ENCODE measurements at regions not wholly inside any gene's neighbourhood (a gene's known extent, or its start where the extent isn't known, plus 50 kb on each side); places are given as distances from the start of the nearest gene placed in this dataset.

DNA sequence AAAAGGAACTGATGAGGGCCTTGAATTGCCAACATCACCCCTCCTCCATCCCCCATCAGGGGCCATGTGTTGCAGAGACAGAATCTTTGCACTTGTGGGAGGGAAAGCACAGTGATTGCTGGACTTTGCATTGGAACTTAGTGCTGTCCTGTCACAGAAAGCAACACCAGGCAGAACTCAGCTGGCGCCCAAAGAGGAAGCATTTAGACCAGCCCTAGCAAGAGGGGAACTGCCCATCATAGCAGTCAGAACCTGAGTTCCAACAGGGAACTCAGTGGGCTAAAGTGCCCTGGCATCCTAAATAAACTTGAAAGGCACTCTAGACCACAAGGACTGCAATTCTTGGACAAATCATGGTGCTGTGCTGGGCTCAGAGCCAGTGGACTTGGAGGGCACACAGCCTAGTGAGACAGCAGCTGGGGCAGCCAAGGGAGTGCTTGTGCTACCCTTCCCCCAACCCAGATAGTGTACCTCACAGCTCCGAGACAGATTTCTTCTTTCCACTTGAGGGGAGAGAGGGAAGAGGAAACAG, 128.1 kb downstream of the ACTL7B start:
- no peaks in the 10 kb centered on the region for H3K27me3 ChIP-seq (ENCODE audit: control insufficient read depth in 3 of 3, insufficient read depth in 3 of 3, low read length in 3 of 3)
- no peak overlapping the region for H3K9ac ChIP-seq (ENCODE audit: low read depth in 1 of 3, low read length in 3 of 3)
- no peaks in the 10 kb centered on the region for H3K9me3 ChIP-seq (ENCODE audit: control insufficient read depth in 3 of 3, low read length in 3 of 3)
- H3K4me1 ChIP-seq (ENCODE audit: control insufficient read depth in 3 of 3, insufficient read depth in 3 of 3, low read length in 3 of 3), result peaks cover 2 to 11% (median 2%) of the 10 kb centered on the region in 3 donors
- H3K4me3 ChIP-seq (ENCODE audit: low read length in 3 of 3), result no peak overlapping the region
- no peak overlapping the region for H3K27ac ChIP-seq (ENCODE audit: low read depth, low read length)
- no peaks in the 10 kb centered on the region for H3K36me3 ChIP-seq (ENCODE audit: control insufficient read depth in 3 of 3, insufficient read depth in 3 of 3, low read length in 3 of 3)

- Histone ChIP-seq H3K9me3 (ENCODE audit: control insufficient read depth in 3 of 3, low read length in 3 of 3) (no peaks in the 10 kb centered on the region), H3K27me3 (ENCODE audit: control insufficient read depth in 3 of 3, insufficient read depth in 3 of 3, low read length in 3 of 3) (no peaks in the 10 kb centered on the region), H3K36me3 (ENCODE audit: control insufficient read depth in 3 of 3, insufficient read depth in 3 of 3, low read length in 3 of 3) (no peaks in the 10 kb centered on the region), H3K27ac (ENCODE audit: low read depth, low read length) (no peak overlapping the region), H3K4me3 (ENCODE audit: low read length in 3 of 3) (no peak overlapping the region), H3K4me1 (ENCODE audit: control insufficient read depth in 3 of 3, insufficient read depth in 3 of 3, low read length in 3 of 3) (peaks cover 2 to 11% (median 4%) of the 10 kb centered on the region in 3 donors), H3K9ac (ENCODE audit: low read depth in 1 of 3, low read length in 3 of 3) (no peak overlapping the region)
These were observed 131.1 kb downstream of the ACTL7B start for GRCh38 chr9:108724652-108725051.

DNA sequence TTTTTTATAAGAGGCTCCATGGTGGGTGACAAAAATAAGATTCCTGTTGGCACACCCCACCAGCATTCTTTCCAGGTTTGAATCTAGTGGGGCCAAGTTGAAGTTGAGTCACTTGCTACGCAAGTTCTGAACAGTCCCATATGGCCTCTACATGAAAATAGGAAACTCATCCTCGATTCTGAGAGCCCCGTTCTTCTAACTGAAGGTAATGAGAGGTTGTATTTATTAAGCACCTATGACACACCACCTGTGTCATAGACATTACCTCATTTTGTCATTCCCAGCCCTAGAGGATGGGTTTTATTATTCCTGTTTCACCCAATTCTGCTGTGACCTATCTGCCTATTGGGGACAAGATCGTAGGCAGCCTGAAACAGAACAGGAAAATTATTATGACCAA, 131.7 kb downstream of the ACTL7B start:
- Histone ChIP-seq H3K9me3 (ENCODE audit: control insufficient read depth in 3 of 3, low read length in 3 of 3) (no peaks in the 10 kb centered on the region), H3K9ac (ENCODE audit: low read depth in 1 of 3, low read length in 3 of 3) (no peak overlapping the region), H3K27ac (ENCODE audit: low read depth, low read length) (no peak overlapping the region), H3K4me3 (ENCODE audit: low read length in 3 of 3) (no peak overlapping the region), H3K36me3 (ENCODE audit: control insufficient read depth in 3 of 3, insufficient read depth in 3 of 3, low read length in 3 of 3) (no peaks in the 10 kb centered on the region), H3K4me1 (ENCODE audit: control insufficient read depth in 3 of 3, insufficient read depth in 3 of 3, low read length in 3 of 3) (peaks cover 2 to 11% (median 4%) of the 10 kb centered on the region in 3 donors), H3K27me3 (ENCODE audit: control insufficient read depth in 3 of 3, insufficient read depth in 3 of 3, low read length in 3 of 3) (no peaks in the 10 kb centered on the region)

- Histone ChIP-seq H3K4me3 (ENCODE audit: low read length in 3 of 3) (no peak overlapping the region), H3K9me3 (ENCODE audit: control insufficient read depth in 3 of 3, low read length in 3 of 3) (no peaks in the 10 kb centered on the region), H3K9ac (ENCODE audit: low read depth in 1 of 3, low read length in 3 of 3) (no peak overlapping the region), H3K36me3 (ENCODE audit: control insufficient read depth in 3 of 3, insufficient read depth in 3 of 3, low read length in 3 of 3) (no peaks in the 10 kb centered on the region), H3K27ac (ENCODE audit: low read depth, low read length) (no peak overlapping the region), H3K27me3 (ENCODE audit: control insufficient read depth in 3 of 3, insufficient read depth in 3 of 3, low read length in 3 of 3) (no peaks in the 10 kb centered on the region), H3K4me1 (ENCODE audit: control insufficient read depth in 3 of 3, insufficient read depth in 3 of 3, low read length in 3 of 3) (peaks cover 0 to 4% (median 1%) of the 10 kb centered on the region in 3 donors)
These were observed 133.4 kb downstream of the ACTL7B start for GRCh38 chr9:108722396-108722795.

DNA sequence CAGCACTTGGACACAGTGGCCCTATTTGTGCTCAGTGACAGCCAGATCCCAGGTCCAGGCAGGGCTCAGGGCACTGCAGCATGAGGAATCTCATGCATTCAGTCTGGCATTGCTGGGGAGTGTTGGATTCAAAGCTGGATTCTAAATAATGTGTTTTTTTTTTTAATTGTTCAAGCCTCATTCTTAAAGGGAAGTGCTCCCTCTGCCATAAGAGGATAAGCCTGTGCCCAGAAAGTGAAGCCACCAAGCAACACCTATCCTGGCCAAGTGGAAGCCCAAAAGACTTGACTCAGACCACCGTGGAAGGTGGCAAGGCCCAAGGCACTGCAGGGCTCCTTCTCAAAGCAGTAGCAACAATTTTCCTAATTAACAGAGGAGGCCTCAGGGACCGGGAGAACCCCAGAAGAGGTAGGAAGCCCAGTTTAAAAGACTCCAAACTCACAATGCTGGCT, 135.6 kb downstream of the ACTL7B start:
- Histone ChIP-seq H3K4me3 (ENCODE audit: low read length in 3 of 3) (no peak overlapping the region), H3K9me3 (ENCODE audit: control insufficient read depth in 3 of 3, low read length in 3 of 3) (no peaks in the 10 kb centered on the region), H3K9ac (ENCODE audit: low read depth in 1 of 3, low read length in 3 of 3) (no peak overlapping the region), H3K4me1 (ENCODE audit: control insufficient read depth in 3 of 3, insufficient read depth in 3 of 3, low read length in 3 of 3) (peaks cover 0 to 4% (median 0%) of the 10 kb centered on the region in 3 donors), H3K36me3 (ENCODE audit: control insufficient read depth in 3 of 3, insufficient read depth in 3 of 3, low read length in 3 of 3) (no peaks in the 10 kb centered on the region), H3K27ac (ENCODE audit: low read depth, low read length) (no peak overlapping the region), H3K27me3 (ENCODE audit: control insufficient read depth in 3 of 3, insufficient read depth in 3 of 3, low read length in 3 of 3) (no peaks in the 10 kb centered on the region)

- H3K27me3 ChIP-seq (ENCODE audit: control insufficient read depth in 3 of 3, insufficient read depth in 3 of 3, low read length in 3 of 3), result peaks cover 0 to 2% (median 0%) of the 10 kb centered on the region in 3 donors
- no peak overlapping the region for H3K9ac ChIP-seq (ENCODE audit: low read depth in 1 of 3, low read length in 3 of 3)
- H3K4me3 ChIP-seq (ENCODE audit: low read length in 3 of 3), result no peak overlapping the region
- H3K27ac ChIP-seq (ENCODE audit: low read depth, low read length), result no peak overlapping the region
- H3K4me1 ChIP-seq (ENCODE audit: control insufficient read depth in 3 of 3, insufficient read depth in 3 of 3, low read length in 3 of 3), result no peaks in the 10 kb centered on the region
- H3K36me3 ChIP-seq (ENCODE audit: control insufficient read depth in 3 of 3, insufficient read depth in 3 of 3, low read length in 3 of 3), result no peaks in the 10 kb centered on the region
- H3K9me3 ChIP-seq (ENCODE audit: control insufficient read depth in 3 of 3, low read length in 3 of 3), result no peaks in the 10 kb centered on the region
These were observed 145.4 kb downstream of the ACTL7B start for GRCh38 chr9:108710424-108710823.

DNA sequence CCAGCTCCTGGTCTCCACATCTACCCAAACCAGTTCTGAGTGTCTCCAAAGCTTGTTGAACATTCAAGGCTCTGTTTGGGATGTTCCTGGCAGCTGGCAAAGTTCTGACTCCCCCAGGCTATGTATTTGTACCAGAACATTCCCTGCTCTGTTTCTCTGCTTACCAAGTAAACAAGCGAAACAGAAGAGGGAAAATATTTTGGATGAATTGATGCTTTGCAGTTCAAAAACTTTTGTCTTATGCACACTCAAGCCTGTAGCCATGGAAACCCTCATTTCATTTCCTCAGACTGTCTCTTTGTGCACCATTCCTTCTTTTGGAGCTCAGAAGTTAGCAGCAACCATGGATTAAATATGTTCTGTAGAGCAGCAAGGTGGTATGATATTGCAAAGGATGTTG, 145.8 kb downstream of the ACTL7B start:
- Histone ChIP-seq H3K4me1 (ENCODE audit: control insufficient read depth in 3 of 3, insufficient read depth in 3 of 3, low read length in 3 of 3) (no peaks in the 10 kb centered on the region), H3K9me3 (ENCODE audit: control insufficient read depth in 3 of 3, low read length in 3 of 3) (no peaks in the 10 kb centered on the region), H3K4me3 (ENCODE audit: low read length in 3 of 3) (no peak overlapping the region), H3K27me3 (ENCODE audit: control insufficient read depth in 3 of 3, insufficient read depth in 3 of 3, low read length in 3 of 3) (peaks cover 0 to 2% (median 0%) of the 10 kb centered on the region in 3 donors), H3K36me3 (ENCODE audit: control insufficient read depth in 3 of 3, insufficient read depth in 3 of 3, low read length in 3 of 3) (no peaks in the 10 kb centered on the region), H3K27ac (ENCODE audit: low read depth, low read length) (no peak overlapping the region), H3K9ac (ENCODE audit: low read depth in 1 of 3, low read length in 3 of 3) (no peak overlapping the region)

DNA sequence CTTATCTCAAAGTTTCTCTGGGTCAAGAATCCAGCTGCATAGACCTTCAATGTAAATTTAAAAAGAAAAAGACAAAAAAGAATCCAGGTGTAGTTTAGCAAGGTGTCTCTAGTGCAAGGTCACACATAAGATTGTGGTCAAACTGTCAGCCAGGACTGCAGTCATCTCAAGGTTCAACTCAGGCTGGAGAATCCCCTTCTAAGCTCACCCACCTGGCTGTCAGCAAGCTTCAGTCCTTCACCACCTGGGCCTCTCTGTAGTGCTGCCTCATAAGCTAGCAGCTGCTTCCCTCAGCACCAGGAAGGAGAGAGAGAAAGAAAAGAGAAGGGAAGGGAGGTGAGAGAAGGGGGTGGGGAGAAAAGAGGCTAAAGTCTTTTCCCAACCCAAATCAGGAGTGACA, 146.7 kb downstream of the ACTL7B start:
- Histone ChIP-seq H3K9ac (ENCODE audit: low read depth in 1 of 3, low read length in 3 of 3) (no peak overlapping the region), H3K4me1 (ENCODE audit: control insufficient read depth in 3 of 3, insufficient read depth in 3 of 3, low read length in 3 of 3) (no peaks in the 10 kb centered on the region), H3K9me3 (ENCODE audit: control insufficient read depth in 3 of 3, low read length in 3 of 3) (no peaks in the 10 kb centered on the region), H3K4me3 (ENCODE audit: low read length in 3 of 3) (no peak overlapping the region), H3K27ac (ENCODE audit: low read depth, low read length) (no peak overlapping the region), H3K36me3 (ENCODE audit: control insufficient read depth in 3 of 3, insufficient read depth in 3 of 3, low read length in 3 of 3) (no peaks in the 10 kb centered on the region), H3K27me3 (ENCODE audit: control insufficient read depth in 3 of 3, insufficient read depth in 3 of 3, low read length in 3 of 3) (peaks cover 0 to 2% (median 0%) of the 10 kb centered on the region in 3 donors)

GRCh38 chr9:108708448-108708847, 147.3 kb downstream of the ACTL7B start:
- Histone ChIP-seq H3K36me3 (ENCODE audit: control insufficient read depth in 3 of 3, insufficient read depth in 3 of 3, low read length in 3 of 3) (no peaks in the 10 kb centered on the region), H3K4me3 (ENCODE audit: low read length in 3 of 3) (no peak overlapping the region), H3K27me3 (ENCODE audit: control insufficient read depth in 3 of 3, insufficient read depth in 3 of 3, low read length in 3 of 3) (peaks cover 0 to 2% (median 0%) of the 10 kb centered on the region in 3 donors), H3K27ac (ENCODE audit: low read depth, low read length) (no peak overlapping the region), H3K9ac (ENCODE audit: low read depth in 1 of 3, low read length in 3 of 3) (no peak overlapping the region), H3K9me3 (ENCODE audit: control insufficient read depth in 3 of 3, low read length in 3 of 3) (no peaks in the 10 kb centered on the region), H3K4me1 (ENCODE audit: control insufficient read depth in 3 of 3, insufficient read depth in 3 of 3, low read length in 3 of 3) (no peaks in the 10 kb centered on the region)

GRCh38 chr9:108707120-108707519, 148.7 kb downstream of the ACTL7B start:
- Histone ChIP-seq H3K9ac (ENCODE audit: low read depth in 1 of 3, low read length in 3 of 3) (no peak overlapping the region), H3K27ac (ENCODE audit: low read depth, low read length) (no peak overlapping the region), H3K9me3 (ENCODE audit: control insufficient read depth in 3 of 3, low read length in 3 of 3) (no peaks in the 10 kb centered on the region), H3K4me1 (ENCODE audit: control insufficient read depth in 3 of 3, insufficient read depth in 3 of 3, low read length in 3 of 3) (no peaks in the 10 kb centered on the region), H3K27me3 (ENCODE audit: control insufficient read depth in 3 of 3, insufficient read depth in 3 of 3, low read length in 3 of 3) (peaks cover 0 to 2% (median 0%) of the 10 kb centered on the region in 3 donors), H3K36me3 (ENCODE audit: control insufficient read depth in 3 of 3, insufficient read depth in 3 of 3, low read length in 3 of 3) (no peaks in the 10 kb centered on the region), H3K4me3 (ENCODE audit: low read length in 3 of 3) (no peak overlapping the region)
